ENCODE measurements at regions not wholly inside any gene's neighbourhood (a gene's known extent, or its start where the extent isn't known, plus 50 kb on each side); places are given as distances from the start of the nearest gene placed in this dataset.

- Histone ChIP-seq H4K8ac (ENCODE audit: low read depth, low read length) (no peak overlapping the region), H3K4me2 (ENCODE audit: insufficient read depth, low read length, poor library complexity, severe bottlenecking) (no peak overlapping the region), H3K4ac (ENCODE audit: low read length) (no peak overlapping the region), H3K9ac (ENCODE audit: low read depth, low read length, poor library complexity) (no peak overlapping the region), H2AK5ac (ENCODE audit: low read depth, low read length) (no peak overlapping the region), H2BK12ac (ENCODE audit: low read length) (no peak overlapping the region), H3K79me1 (ENCODE audit: low read depth, low read length) (no peaks in the 10 kb centered on the region), H3K9me3 (replicated peaks in 1 of 2; ENCODE audit: control insufficient read depth in 2 of 2, insufficient read depth in 1 of 2, low read depth in 1 of 2, low read length in 2 of 2) (no peaks in the 10 kb centered on the region), H4K91ac (ENCODE audit: low read depth, low read length, poor library complexity) (no peak overlapping the region), H3K27me3 (ENCODE audit: control insufficient read depth in 3 of 3, insufficient read depth in 3 of 3, low read depth in 1 of 3, low read length in 3 of 3) (no peaks in the 10 kb centered on the region), H3K36me3 (replicated peaks in 1 of 2; ENCODE audit: control insufficient read depth in 2 of 2, insufficient read depth in 2 of 2, low read length in 2 of 2) (no peaks in the 10 kb centered on the region), H2BK5ac (ENCODE audit: low read length) (no peak overlapping the region), H3K27ac (replicated peaks; ENCODE audit: low read length) (no peak overlapping the region), H3K14ac (ENCODE audit: low read length) (no peak overlapping the region), H3K4me3 (ENCODE audit: low read length in 2 of 2) (peak overlapping the region in 1 of 2 donors; percentile 1), H2AFZ (ENCODE audit: low read length) (no peak overlapping the region), H2BK120ac (ENCODE audit: low read depth, low read length) (no peak overlapping the region), H3K23ac (ENCODE audit: low read depth, low read length, poor library complexity) (no peak overlapping the region), H2BK15ac (ENCODE audit: low read length) (no peak overlapping the region), H3K4me1 (ENCODE audit: control insufficient read depth in 2 of 2, insufficient read depth in 1 of 2, low read depth in 1 of 2, low read length in 2 of 2) (peaks cover 6 to 9% of the 10 kb centered on the region in 2 donors), H3K18ac (ENCODE audit: low read length) (no peak overlapping the region)
- no CpG with 5 or more reads among the region's 4 CpGs for WGBS, 2 donors (ENCODE audit: extremely low coverage in 2 of 2, insufficient read length in 2 of 2, insufficient replicate concordance in 1 of 2)
- DNase-seq (ENCODE audit: low spot score), result no peak
These were observed 281.4 kb upstream of the SOX4 start for GRCh38 chr6:21312118-21312517.

- DNase-seq (ENCODE audit: low spot score), result no peak
- H3K79me1 ChIP-seq (ENCODE audit: low read depth, low read length), result no peaks in the 10 kb centered on the region
- no peak overlapping the region for H3K4me2 ChIP-seq (ENCODE audit: insufficient read depth, low read length, poor library complexity, severe bottlenecking)
- H3K14ac ChIP-seq (ENCODE audit: low read length), result no peak overlapping the region
- H4K8ac ChIP-seq (ENCODE audit: low read depth, low read length), result no peak overlapping the region
- H3K9me3 ChIP-seq (replicated peaks in 1 of 2; ENCODE audit: control insufficient read depth in 2 of 2, insufficient read depth in 1 of 2, low read depth in 1 of 2, low read length in 2 of 2), result no peaks in the 10 kb centered on the region
- H3K4me3 ChIP-seq (ENCODE audit: low read length in 2 of 2), result no peak overlapping the region
- no peak overlapping the region for H3K18ac ChIP-seq (ENCODE audit: low read length)
- H2BK120ac ChIP-seq (ENCODE audit: low read depth, low read length), result no peak overlapping the region
- peaks cover 0 to 2% of the 10 kb centered on the region in 2 donors for H3K4me1 ChIP-seq (ENCODE audit: control insufficient read depth in 2 of 2, insufficient read depth in 1 of 2, low read depth in 1 of 2, low read length in 2 of 2)
- H3K27ac ChIP-seq (replicated peaks; ENCODE audit: low read length), result no peak overlapping the region
- no CpG with 5 or more reads among the region's 12 CpGs for WGBS, 2 donors (ENCODE audit: extremely low coverage in 2 of 2, insufficient read length in 2 of 2, insufficient replicate concordance in 1 of 2)
- H2AFZ ChIP-seq (ENCODE audit: low read length), result no peak overlapping the region
- no peak overlapping the region for H3K9ac ChIP-seq (ENCODE audit: low read depth, low read length, poor library complexity)
- H3K27me3 ChIP-seq (ENCODE audit: control insufficient read depth in 3 of 3, insufficient read depth in 3 of 3, low read depth in 1 of 3, low read length in 3 of 3), result no peaks in the 10 kb centered on the region
- no peak overlapping the region for H2BK12ac ChIP-seq (ENCODE audit: low read length)
- H3K36me3 ChIP-seq (replicated peaks in 1 of 2; ENCODE audit: control insufficient read depth in 2 of 2, insufficient read depth in 2 of 2, low read length in 2 of 2), result no peaks in the 10 kb centered on the region
- H2AK5ac ChIP-seq (ENCODE audit: low read depth, low read length), result no peak overlapping the region
- H4K91ac ChIP-seq (ENCODE audit: low read depth, low read length, poor library complexity), result no peak overlapping the region
- H2BK5ac ChIP-seq (ENCODE audit: low read length), result no peak overlapping the region
- H2BK15ac ChIP-seq (ENCODE audit: low read length), result no peak overlapping the region
- no peak overlapping the region for H3K23ac ChIP-seq (ENCODE audit: low read depth, low read length, poor library complexity)
- no peak overlapping the region for H3K4ac ChIP-seq (ENCODE audit: low read length)
These were observed 275.9 kb upstream of the SOX4 start for GRCh38 chr6:21317642-21318041.

GRCh38 chr6:21321076-21321475 is 272.5 kb upstream of the SOX4 start:
- H2AFZ ChIP-seq (ENCODE audit: low read length), result no peak overlapping the region
- H3K4me3 ChIP-seq (ENCODE audit: low read length in 2 of 2), result no peak overlapping the region
- WGBS, 2 donors (ENCODE audit: extremely low coverage in 2 of 2, insufficient read length in 2 of 2, insufficient replicate concordance in 1 of 2), result no CpG with 5 or more reads among the region's 6 CpGs
- H3K14ac ChIP-seq (ENCODE audit: low read length), result no peak overlapping the region
- H2BK120ac ChIP-seq (ENCODE audit: low read depth, low read length), result no peak overlapping the region
- no peak overlapping the region for H3K4ac ChIP-seq (ENCODE audit: low read length)
- H3K27ac ChIP-seq (replicated peaks; ENCODE audit: low read length), result no peak overlapping the region
- H3K23ac ChIP-seq (ENCODE audit: low read depth, low read length, poor library complexity), result no peak overlapping the region
- no peak overlapping the region for H3K18ac ChIP-seq (ENCODE audit: low read length)
- H3K4me1 ChIP-seq (ENCODE audit: control insufficient read depth in 2 of 2, insufficient read depth in 1 of 2, low read depth in 1 of 2, low read length in 2 of 2), result peaks cover 0 to 2% of the 10 kb centered on the region in 2 donors
- no peak overlapping the region for H4K91ac ChIP-seq (ENCODE audit: low read depth, low read length, poor library complexity)
- H4K8ac ChIP-seq (ENCODE audit: low read depth, low read length), result no peak overlapping the region
- H2AK5ac ChIP-seq (ENCODE audit: low read depth, low read length), result no peak overlapping the region
- H3K4me2 ChIP-seq (ENCODE audit: insufficient read depth, low read length, poor library complexity, severe bottlenecking), result no peak overlapping the region
- H3K9me3 ChIP-seq (replicated peaks in 1 of 2; ENCODE audit: control insufficient read depth in 2 of 2, insufficient read depth in 1 of 2, low read depth in 1 of 2, low read length in 2 of 2), result no peaks in the 10 kb centered on the region
- H2BK12ac ChIP-seq (ENCODE audit: low read length), result no peak overlapping the region
- no peak overlapping the region for H2BK15ac ChIP-seq (ENCODE audit: low read length)
- no peaks in the 10 kb centered on the region for H3K36me3 ChIP-seq (replicated peaks in 1 of 2; ENCODE audit: control insufficient read depth in 2 of 2, insufficient read depth in 2 of 2, low read length in 2 of 2)
- no peak overlapping the region for H2BK5ac ChIP-seq (ENCODE audit: low read length)
- H3K27me3 ChIP-seq (ENCODE audit: control insufficient read depth in 3 of 3, insufficient read depth in 3 of 3, low read depth in 1 of 3, low read length in 3 of 3), result no peaks in the 10 kb centered on the region
- H3K79me1 ChIP-seq (ENCODE audit: low read depth, low read length), result no peaks in the 10 kb centered on the region
- DNase-seq (ENCODE audit: low spot score), result no peak
- H3K9ac ChIP-seq (ENCODE audit: low read depth, low read length, poor library complexity), result no peak overlapping the region

- Histone ChIP-seq H3K4ac (ENCODE audit: low read length) (no peak overlapping the region), H2AFZ (ENCODE audit: low read length) (no peak overlapping the region), H3K9me3 (replicated peaks in 1 of 2; ENCODE audit: control insufficient read depth in 2 of 2, insufficient read depth in 1 of 2, low read depth in 1 of 2, low read length in 2 of 2) (no peaks in the 10 kb centered on the region), H2BK5ac (ENCODE audit: low read length) (no peak overlapping the region), H3K14ac (ENCODE audit: low read length) (no peak overlapping the region), H2BK15ac (ENCODE audit: low read length) (no peak overlapping the region), H3K27ac (replicated peaks; ENCODE audit: low read length) (no peak overlapping the region), H2BK120ac (ENCODE audit: low read depth, low read length) (no peak overlapping the region), H3K4me3 (ENCODE audit: low read length in 2 of 2) (no peak overlapping the region), H3K27me3 (ENCODE audit: control insufficient read depth in 3 of 3, insufficient read depth in 3 of 3, low read depth in 1 of 3, low read length in 3 of 3) (no peaks in the 10 kb centered on the region), H3K79me1 (ENCODE audit: low read depth, low read length) (no peaks in the 10 kb centered on the region), H3K4me1 (ENCODE audit: control insufficient read depth in 2 of 2, insufficient read depth in 1 of 2, low read depth in 1 of 2, low read length in 2 of 2) (peaks cover 0 to 2% of the 10 kb centered on the region in 2 donors), H3K23ac (ENCODE audit: low read depth, low read length, poor library complexity) (no peak overlapping the region), H4K8ac (ENCODE audit: low read depth, low read length) (no peak overlapping the region), H2BK12ac (ENCODE audit: low read length) (no peak overlapping the region), H3K9ac (ENCODE audit: low read depth, low read length, poor library complexity) (no peak overlapping the region), H4K91ac (ENCODE audit: low read depth, low read length, poor library complexity) (no peak overlapping the region), H2AK5ac (ENCODE audit: low read depth, low read length) (no peak overlapping the region), H3K4me2 (ENCODE audit: insufficient read depth, low read length, poor library complexity, severe bottlenecking) (no peak overlapping the region), H3K36me3 (replicated peaks in 1 of 2; ENCODE audit: control insufficient read depth in 2 of 2, insufficient read depth in 2 of 2, low read length in 2 of 2) (no peaks in the 10 kb centered on the region), H3K18ac (ENCODE audit: low read length) (no peak overlapping the region)
- DNase-seq (ENCODE audit: low spot score), result no peak
- WGBS, 2 donors (ENCODE audit: extremely low coverage in 2 of 2, insufficient read length in 2 of 2, insufficient replicate concordance in 1 of 2), result no CpG with 5 or more reads among the region's 2 CpGs
These were observed 272.0 kb upstream of the SOX4 start for GRCh38 chr6:21321531-21321930.

Data from neuronal stem cell (in vitro differentiated cells).